Uterus (tissue), 2 donors: ENCODE measurements at regions not wholly inside any gene's neighbourhood (a gene's known extent, or its start where the extent isn't known, plus 50 kb on each side); places are given as distances from the start of the nearest gene placed in this dataset.

ENCODE experiments used
- CTCF ChIP-seq, 4 experiments: fragments of 200-600 bp in 2 of 4; fragments of 450-650 bp in 2 of 4; sonication (generic) in 2 of 4; IDR thresholded peaks; one replicate each; pipeline ENCODE4 v1.5.1; 2016 to 2019; ENCODE audit warnings: antibody characterized with exemption in 4 of 4, mild to moderate bottlenecking in 2 of 4, moderate library complexity in 1 of 4
- POLR2A ChIP-seq, 2 donors: fragments of 450-650 bp; IDR thresholded peaks; one replicate each; pipeline ENCODE4 v1.6.1; 2016; ENCODE audit warnings: antibody characterized with exemption in 2 of 2, mild to moderate bottlenecking in 1 of 2, moderate library complexity in 1 of 2

DNA sequence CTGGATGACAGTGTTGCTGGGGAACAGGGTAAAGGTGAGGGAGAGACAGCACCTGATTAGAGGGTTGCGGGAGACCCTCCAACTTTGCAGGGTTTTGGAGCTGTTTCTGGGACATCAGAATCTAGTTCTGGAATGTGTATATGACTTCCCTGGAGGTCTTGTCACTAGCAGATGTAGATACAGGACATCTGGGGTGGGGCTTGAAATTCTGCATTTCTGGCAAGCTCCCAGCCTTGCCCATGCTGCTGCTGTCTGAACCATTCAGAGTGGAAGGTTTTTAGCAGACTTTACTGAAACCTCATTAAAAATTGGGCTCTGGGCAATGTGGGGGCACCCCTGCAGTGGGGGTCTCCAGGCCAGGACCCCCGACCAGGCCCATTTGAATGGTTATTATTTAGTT is 220.3 kb upstream of the SKOR2 start:
- TF ChIP-seq CTCF (IDR thresholded peaks at IDR 0.05) (no peak), POLR2A (IDR thresholded peaks at IDR 0.05) (no peak)
